ENCODE measurements at regions not wholly inside any gene's neighbourhood (a gene's known extent, or its start where the extent isn't known, plus 50 kb on each side); places are given as distances from the start of the nearest gene placed in this dataset.

DNA sequence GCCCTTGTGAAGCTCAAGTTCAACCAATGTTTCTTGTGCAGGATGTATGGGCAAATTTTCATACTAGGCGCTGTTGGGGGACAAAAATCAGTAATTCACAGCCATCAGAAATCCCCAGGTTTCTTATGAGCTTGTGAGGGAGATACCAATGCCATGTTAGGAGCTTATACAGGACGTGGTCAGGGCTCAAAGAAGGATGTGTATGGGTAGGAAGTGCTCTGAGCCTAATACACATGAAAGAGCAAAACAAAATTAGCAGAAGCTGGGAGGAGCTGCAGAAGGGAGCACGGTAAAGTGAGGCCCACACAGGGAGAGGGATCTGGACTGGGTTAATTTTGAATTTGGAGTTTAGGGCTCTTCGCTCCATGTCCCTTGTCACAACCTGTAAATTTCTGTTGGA is 114.6 kb upstream of the MAP3K1 start:
- H3K27ac ChIP-seq = no peak overlapping the region
- POLR2A ChIA-PET (ENCODE audit: low non-redundant PET) = no interaction called here
- TF ChIP-seq, protein P1, sequence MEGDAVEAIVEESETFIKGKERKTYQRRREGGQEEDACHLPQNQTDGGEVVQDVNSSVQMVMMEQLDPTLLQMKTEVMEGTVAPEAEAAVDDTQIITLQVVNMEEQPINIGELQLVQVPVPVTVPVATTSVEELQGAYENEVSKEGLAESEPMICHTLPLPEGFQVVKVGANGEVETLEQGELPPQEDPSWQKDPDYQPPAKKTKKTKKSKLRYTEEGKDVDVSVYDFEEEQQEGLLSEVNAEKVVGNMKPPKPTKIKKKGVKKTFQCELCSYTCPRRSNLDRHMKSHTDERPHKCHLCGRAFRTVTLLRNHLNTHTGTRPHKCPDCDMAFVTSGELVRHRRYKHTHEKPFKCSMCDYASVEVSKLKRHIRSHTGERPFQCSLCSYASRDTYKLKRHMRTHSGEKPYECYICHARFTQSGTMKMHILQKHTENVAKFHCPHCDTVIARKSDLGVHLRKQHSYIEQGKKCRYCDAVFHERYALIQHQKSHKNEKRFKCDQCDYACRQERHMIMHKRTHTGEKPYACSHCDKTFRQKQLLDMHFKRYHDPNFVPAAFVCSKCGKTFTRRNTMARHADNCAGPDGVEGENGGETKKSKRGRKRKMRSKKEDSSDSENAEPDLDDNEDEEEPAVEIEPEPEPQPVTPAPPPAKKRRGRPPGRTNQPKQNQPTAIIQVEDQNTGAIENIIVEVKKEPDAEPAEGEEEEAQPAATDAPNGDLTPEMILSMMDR (conservative IDR thresholded peaks at IDR 0.05; ENCODE audit: low read depth) = no peak
- CTCF ChIA-PET = interaction anchor here (1.0 kb wide), 1 partner anchor 306 kb away, joined by 6 read pairs; no protein-coding TSS in a partner anchor
- no peak for DNase-seq (ENCODE audit: low spot score)

- no peak for DNase-seq (ENCODE audit: low spot score)
- ChIA-PET CTCF (no interaction called here), POLR2A (ENCODE audit: low non-redundant PET) (no interaction called here)
- H3K27ac ChIP-seq = no peak overlapping the region
- TF ChIP-seq, protein P1 (conservative IDR thresholded peaks at IDR 0.05; ENCODE audit: low read depth) = no peak
Observed at GRCh38 chr5:56699538-56699937, 115.8 kb upstream of the MAP3K1 start.

DNA sequence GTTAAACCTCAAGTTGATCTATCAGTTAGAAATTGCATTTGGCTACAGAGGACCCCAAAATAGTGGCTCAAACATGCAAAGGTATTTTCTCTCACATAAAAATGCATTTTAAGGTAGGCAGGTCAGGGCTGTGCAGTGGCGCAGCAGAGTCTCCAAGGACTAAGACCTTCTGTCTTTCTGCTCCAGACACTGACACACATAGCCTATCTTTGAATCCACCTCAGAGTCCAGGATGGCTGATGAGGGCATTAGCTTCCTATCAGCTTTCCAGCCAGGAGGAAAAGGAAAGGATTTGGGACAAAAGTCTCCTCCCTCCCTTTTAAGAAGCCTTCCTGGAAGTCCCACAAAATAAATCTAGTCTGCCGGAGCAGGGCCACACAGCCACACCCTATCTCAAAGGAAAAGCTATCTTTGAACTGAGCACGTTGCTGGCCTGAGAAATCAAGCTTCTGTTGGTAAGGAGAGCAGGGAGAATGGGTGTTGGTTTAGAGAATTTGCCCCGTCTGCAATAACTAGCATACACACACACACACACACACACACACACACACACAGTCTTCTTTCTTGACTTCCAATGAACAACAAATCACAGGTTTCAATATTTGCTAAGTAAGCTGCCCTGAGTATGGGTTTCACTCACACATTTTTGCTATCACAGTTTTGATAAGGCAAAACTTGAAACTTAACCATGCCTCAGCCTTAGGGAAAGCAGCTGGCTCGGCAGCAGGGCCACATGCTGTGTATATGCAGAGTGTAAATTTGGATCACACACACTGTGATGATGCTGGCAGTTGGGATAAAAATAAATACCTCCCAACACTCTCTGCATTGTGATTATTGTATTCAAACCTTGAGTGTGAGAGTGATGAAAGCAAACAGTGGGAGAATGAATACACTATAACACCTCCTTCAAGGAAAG is 116.6 kb upstream of the MAP3K1 start:
- no peak overlapping the region for H3K27ac ChIP-seq
- ChIA-PET POLR2A (ENCODE audit: low non-redundant PET) (no interaction called here), CTCF (interaction anchor here (0.6 kb wide), 1 partner anchor 11 kb away, joined by 3 read pairs; no protein-coding TSS in a partner anchor)
- TF ChIP-seq, protein P1 (conservative IDR thresholded peaks at IDR 0.05; ENCODE audit: low read depth) = no peak
- DNase-seq (ENCODE audit: low spot score) = no peak

GRCh38 chr5:56696900-56697299 is 118.4 kb upstream of the MAP3K1 start:
- ChIA-PET POLR2A (ENCODE audit: low non-redundant PET) (no interaction called here), CTCF (interaction anchor here (0.7 kb wide), 1 partner anchor 199 kb away, joined by 7 read pairs; no protein-coding TSS in a partner anchor)
- DNase-seq (ENCODE audit: low spot score) = no peak
- no peak overlapping the region for H3K27ac ChIP-seq
- TF ChIP-seq, protein P1 (conservative IDR thresholded peaks at IDR 0.05; ENCODE audit: low read depth) = no peak

GRCh38 chr5:56693220-56693579 is 122.1 kb upstream of the MAP3K1 start:
- ChIA-PET POLR2A (ENCODE audit: low non-redundant PET) (no interaction called here), CTCF (no interaction called here)
- H3K27ac ChIP-seq = no peak overlapping the region
- TF ChIP-seq, protein P1 (conservative IDR thresholded peaks at IDR 0.05; ENCODE audit: low read depth) = no peak
- DNase-seq (ENCODE audit: low spot score) = no peak

DNA sequence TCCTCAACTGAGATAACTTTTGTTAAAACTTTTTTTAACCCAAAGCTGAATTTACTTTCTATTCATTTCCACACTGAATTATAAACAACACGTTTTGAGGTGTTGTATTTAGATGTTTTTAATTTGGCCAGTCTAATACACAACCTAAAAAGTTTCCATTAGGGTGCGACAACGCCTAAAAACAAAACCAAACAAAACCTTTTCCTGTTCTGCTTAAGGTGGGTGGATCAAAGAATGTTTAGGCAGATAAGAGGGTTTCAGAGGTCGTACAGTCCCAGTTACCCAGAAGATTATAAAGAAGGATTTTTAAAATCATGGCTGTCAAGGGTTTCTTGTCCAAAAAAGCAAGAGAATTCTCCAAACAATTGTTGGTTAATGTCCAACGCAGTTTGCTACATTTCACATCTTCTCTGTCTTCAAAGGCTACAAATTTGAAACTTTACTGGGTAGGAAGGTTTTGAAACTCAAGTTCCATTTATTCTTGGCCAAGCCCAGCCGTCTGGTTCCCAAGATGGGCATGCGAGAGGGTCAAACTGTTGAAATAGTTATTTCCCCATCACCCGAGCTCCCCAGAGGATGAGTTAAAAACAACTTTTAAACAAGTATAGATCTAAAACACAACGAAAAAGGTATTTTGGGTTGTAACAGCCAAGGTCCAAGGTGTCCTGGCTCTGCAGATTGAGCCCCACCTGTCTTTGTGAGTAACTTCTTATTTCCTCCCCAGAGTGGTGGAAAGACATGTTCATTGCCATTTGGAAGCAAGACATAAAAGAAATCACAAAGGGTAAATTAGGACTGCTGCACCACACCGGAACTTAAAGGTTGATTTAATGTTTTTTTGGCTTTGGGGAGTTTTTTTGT is 122.8 kb upstream of the MAP3K1 start:
- TF ChIP-seq, protein P1 (conservative IDR thresholded peaks at IDR 0.05; ENCODE audit: low read depth) = no peak
- no peak for DNase-seq (ENCODE audit: low spot score)
- POLR2A ChIA-PET (ENCODE audit: low non-redundant PET) = no interaction called here
- CTCF ChIA-PET = interaction anchor here (0.6 kb wide), 1 partner anchor 429 kb away, joined by 3 read pairs; no protein-coding TSS in a partner anchor
- no peak overlapping the region for H3K27ac ChIP-seq

Data from RWPE1 (cell line).